Osteocyte (in vitro differentiated cells): ENCODE measurements at regions not wholly inside any gene's neighbourhood (a gene's known extent, or its start where the extent isn't known, plus 50 kb on each side); places are given as distances from the start of the nearest gene placed in this dataset.
A peak's percentile ranks its signal among the peaks of the same experiment; 100 is the strongest.

Source experiments
- DNase-seq: peaks from one replicate; pipeline ENCODE4 v3.0.0; 2021; ENCODE audit warnings: mixed read lengths; ENCODE audit not compliant: unreplicated experiment; ENCODE audit errors: extremely low spot score
- H3K27ac Mint-ChIP-seq: one replicate; pipeline ENCODE4 v1.8.0; 2021; ENCODE audit warnings: mild to moderate bottlenecking, mixed read lengths; ENCODE audit not compliant: unreplicated experiment
- H3K27me3 Mint-ChIP-seq: one replicate; pipeline ENCODE4 v1.8.0; 2021; ENCODE audit warnings: mixed read lengths; ENCODE audit not compliant: unreplicated experiment
- H3K36me3 Mint-ChIP-seq: one replicate; pipeline ENCODE4 v1.8.0; 2021; ENCODE audit warnings: mixed read lengths; ENCODE audit not compliant: unreplicated experiment
- H3K4me1 Mint-ChIP-seq: one replicate; pipeline ENCODE4 v1.8.0; 2021; ENCODE audit warnings: mixed read lengths; ENCODE audit not compliant: unreplicated experiment
- H3K4me3 Mint-ChIP-seq: one replicate; pipeline ENCODE4 v1.8.0; 2021; ENCODE audit warnings: mild to moderate bottlenecking, moderate library complexity, mixed read lengths; ENCODE audit not compliant: unreplicated experiment
- H3K9me3 Mint-ChIP-seq: one replicate; pipeline ENCODE4 v1.8.0; 2021; ENCODE audit warnings: mixed read lengths; ENCODE audit not compliant: unreplicated experiment
- CTCF ChIP-seq: fragments of 200-600 bp; sonication (generic); IDR thresholded peaks from 2 replicates; pipeline ENCODE4 v1.5.0; 2021; ENCODE audit warnings: antibody characterized with exemption, mild to moderate bottlenecking, moderate library complexity

GRCh38 chr18:75735291-75735690 lies 307.8 kb upstream of the SMIM21 start:
- Mint-ChIP-seq H3K9me3 (peaks cover 4% of the 10 kb centered on the region), H3K4me3 (no peak overlapping the region), H3K4me1 (no peaks in the 10 kb centered on the region), H3K36me3 (no peaks in the 10 kb centered on the region), H3K27me3 (no peaks in the 10 kb centered on the region), H3K27ac (no peak overlapping the region)
- TF ChIP-seq CTCF, result no peak
- DNase-seq, result no peak

- Mint-ChIP-seq H3K27ac (no peak overlapping the region), H3K4me1 (no peaks in the 10 kb centered on the region), H3K27me3 (no peaks in the 10 kb centered on the region), H3K4me3 (no peak overlapping the region), H3K9me3 (no peaks in the 10 kb centered on the region), H3K36me3 (no peaks in the 10 kb centered on the region)
- TF ChIP-seq CTCF, result no peak
- no peak for DNase-seq
Measured at GRCh38 chr18:75730249-75730648, 302.7 kb upstream of the SMIM21 start.

- TF ChIP-seq CTCF, result no peak
Measured at GRCh38 chr18:75728621-75729020, 301.1 kb upstream of the SMIM21 start.

GRCh38 chr18:75727456-75727855 lies 300.0 kb upstream of the SMIM21 start:
- H3K4me3 Mint-ChIP-seq, result no peak overlapping the region
- no peaks in the 10 kb centered on the region for H3K9me3 Mint-ChIP-seq
- no peak for DNase-seq
- no peaks in the 10 kb centered on the region for H3K4me1 Mint-ChIP-seq
- H3K27me3 Mint-ChIP-seq, result no peaks in the 10 kb centered on the region
- peak; percentile 52 for TF ChIP-seq CTCF
- H3K27ac Mint-ChIP-seq, result no peak overlapping the region
- no peaks in the 10 kb centered on the region for H3K36me3 Mint-ChIP-seq

More at GRCh38 chr18:75728621-75729020, 301.1 kb upstream of the SMIM21 start:
- Mint-ChIP-seq H3K36me3 (no peaks in the 10 kb centered on the region), H3K27me3 (no peaks in the 10 kb centered on the region), H3K9me3 (no peaks in the 10 kb centered on the region), H3K4me1 (no peaks in the 10 kb centered on the region), H3K27ac (no peak overlapping the region), H3K4me3 (no peak overlapping the region)
- no peak for DNase-seq

GRCh38 chr18:75723521-75724340 lies 296.2 kb upstream of the SMIM21 start:
- DNase-seq, result no peak
- TF ChIP-seq CTCF, result no peak
- no peaks in the 10 kb centered on the region for H3K27me3 Mint-ChIP-seq
- H3K36me3 Mint-ChIP-seq, result no peaks in the 10 kb centered on the region
- no peak overlapping the region for H3K27ac Mint-ChIP-seq
- H3K4me1 Mint-ChIP-seq, result no peaks in the 10 kb centered on the region
- H3K9me3 Mint-ChIP-seq, result no peaks in the 10 kb centered on the region
- no peak overlapping the region for H3K4me3 Mint-ChIP-seq
